ENCODE measurements at regions not wholly inside any gene's neighbourhood (a gene's known extent, or its start where the extent isn't known, plus 50 kb on each side); places are given as distances from the start of the nearest gene placed in this dataset.

- no peak for TF ChIP-seq YY1 (IDR thresholded peaks at IDR 0.05)
- no peak for TF ChIP-seq RAD21 (IDR thresholded peaks at IDR 0.05)
- TF ChIP-seq, protein P1, sequence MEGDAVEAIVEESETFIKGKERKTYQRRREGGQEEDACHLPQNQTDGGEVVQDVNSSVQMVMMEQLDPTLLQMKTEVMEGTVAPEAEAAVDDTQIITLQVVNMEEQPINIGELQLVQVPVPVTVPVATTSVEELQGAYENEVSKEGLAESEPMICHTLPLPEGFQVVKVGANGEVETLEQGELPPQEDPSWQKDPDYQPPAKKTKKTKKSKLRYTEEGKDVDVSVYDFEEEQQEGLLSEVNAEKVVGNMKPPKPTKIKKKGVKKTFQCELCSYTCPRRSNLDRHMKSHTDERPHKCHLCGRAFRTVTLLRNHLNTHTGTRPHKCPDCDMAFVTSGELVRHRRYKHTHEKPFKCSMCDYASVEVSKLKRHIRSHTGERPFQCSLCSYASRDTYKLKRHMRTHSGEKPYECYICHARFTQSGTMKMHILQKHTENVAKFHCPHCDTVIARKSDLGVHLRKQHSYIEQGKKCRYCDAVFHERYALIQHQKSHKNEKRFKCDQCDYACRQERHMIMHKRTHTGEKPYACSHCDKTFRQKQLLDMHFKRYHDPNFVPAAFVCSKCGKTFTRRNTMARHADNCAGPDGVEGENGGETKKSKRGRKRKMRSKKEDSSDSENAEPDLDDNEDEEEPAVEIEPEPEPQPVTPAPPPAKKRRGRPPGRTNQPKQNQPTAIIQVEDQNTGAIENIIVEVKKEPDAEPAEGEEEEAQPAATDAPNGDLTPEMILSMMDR (IDR thresholded peaks at IDR 0.05; ENCODE audit: low read depth, low read length, missing input control): no peak
- TF ChIP-seq FOXA1 (IDR thresholded peaks at IDR 0.05): no peak
- TF ChIP-seq RXRA (IDR thresholded peaks at IDR 0.05): no peak
- TF ChIP-seq, protein P2, sequence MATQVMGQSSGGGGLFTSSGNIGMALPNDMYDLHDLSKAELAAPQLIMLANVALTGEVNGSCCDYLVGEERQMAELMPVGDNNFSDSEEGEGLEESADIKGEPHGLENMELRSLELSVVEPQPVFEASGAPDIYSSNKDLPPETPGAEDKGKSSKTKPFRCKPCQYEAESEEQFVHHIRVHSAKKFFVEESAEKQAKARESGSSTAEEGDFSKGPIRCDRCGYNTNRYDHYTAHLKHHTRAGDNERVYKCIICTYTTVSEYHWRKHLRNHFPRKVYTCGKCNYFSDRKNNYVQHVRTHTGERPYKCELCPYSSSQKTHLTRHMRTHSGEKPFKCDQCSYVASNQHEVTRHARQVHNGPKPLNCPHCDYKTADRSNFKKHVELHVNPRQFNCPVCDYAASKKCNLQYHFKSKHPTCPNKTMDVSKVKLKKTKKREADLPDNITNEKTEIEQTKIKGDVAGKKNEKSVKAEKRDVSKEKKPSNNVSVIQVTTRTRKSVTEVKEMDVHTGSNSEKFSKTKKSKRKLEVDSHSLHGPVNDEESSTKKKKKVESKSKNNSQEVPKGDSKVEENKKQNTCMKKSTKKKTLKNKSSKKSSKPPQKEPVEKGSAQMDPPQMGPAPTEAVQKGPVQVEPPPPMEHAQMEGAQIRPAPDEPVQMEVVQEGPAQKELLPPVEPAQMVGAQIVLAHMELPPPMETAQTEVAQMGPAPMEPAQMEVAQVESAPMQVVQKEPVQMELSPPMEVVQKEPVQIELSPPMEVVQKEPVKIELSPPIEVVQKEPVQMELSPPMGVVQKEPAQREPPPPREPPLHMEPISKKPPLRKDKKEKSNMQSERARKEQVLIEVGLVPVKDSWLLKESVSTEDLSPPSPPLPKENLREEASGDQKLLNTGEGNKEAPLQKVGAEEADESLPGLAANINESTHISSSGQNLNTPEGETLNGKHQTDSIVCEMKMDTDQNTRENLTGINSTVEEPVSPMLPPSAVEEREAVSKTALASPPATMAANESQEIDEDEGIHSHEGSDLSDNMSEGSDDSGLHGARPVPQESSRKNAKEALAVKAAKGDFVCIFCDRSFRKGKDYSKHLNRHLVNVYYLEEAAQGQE (IDR thresholded peaks at IDR 0.05): no peak
- TF ChIP-seq, protein P3, sequence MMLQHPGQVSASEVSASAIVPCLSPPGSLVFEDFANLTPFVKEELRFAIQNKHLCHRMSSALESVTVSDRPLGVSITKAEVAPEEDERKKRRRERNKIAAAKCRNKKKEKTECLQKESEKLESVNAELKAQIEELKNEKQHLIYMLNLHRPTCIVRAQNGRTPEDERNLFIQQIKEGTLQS (IDR thresholded peaks at IDR 0.05): no peak
- no peak for TF ChIP-seq SP1 (IDR thresholded peaks at IDR 0.05)
- no peak for TF ChIP-seq MAX (IDR thresholded peaks at IDR 0.05)
- no peak for TF ChIP-seq JUND (IDR thresholded peaks at IDR 0.05)
- TF ChIP-seq TAF1 (conservative IDR thresholded peaks at IDR 0.05): no peak
- no peak for TF ChIP-seq GABPA (IDR thresholded peaks at IDR 0.05 in 1 of 2, conservative IDR thresholded peaks at IDR 0.05 in 1 of 2)
- TF ChIP-seq, protein P4, sequence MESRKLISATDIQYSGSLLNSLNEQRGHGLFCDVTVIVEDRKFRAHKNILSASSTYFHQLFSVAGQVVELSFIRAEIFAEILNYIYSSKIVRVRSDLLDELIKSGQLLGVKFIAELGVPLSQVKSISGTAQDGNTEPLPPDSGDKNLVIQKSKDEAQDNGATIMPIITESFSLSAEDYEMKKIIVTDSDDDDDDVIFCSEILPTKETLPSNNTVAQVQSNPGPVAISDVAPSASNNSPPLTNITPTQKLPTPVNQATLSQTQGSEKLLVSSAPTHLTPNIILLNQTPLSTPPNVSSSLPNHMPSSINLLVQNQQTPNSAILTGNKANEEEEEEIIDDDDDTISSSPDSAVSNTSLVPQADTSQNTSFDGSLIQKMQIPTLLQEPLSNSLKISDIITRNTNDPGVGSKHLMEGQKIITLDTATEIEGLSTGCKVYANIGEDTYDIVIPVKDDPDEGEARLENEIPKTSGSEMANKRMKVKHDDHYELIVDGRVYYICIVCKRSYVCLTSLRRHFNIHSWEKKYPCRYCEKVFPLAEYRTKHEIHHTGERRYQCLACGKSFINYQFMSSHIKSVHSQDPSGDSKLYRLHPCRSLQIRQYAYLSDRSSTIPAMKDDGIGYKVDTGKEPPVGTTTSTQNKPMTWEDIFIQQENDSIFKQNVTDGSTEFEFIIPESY (IDR thresholded peaks at IDR 0.05): no peak
Measured at GRCh38 chr13:90170208-90170607, 1177.3 kb upstream of the MIR17HG start.

Data from liver (tissue), 3 donors.